ENCODE measurements at regions not wholly inside any gene's neighbourhood (a gene's known extent, or its start where the extent isn't known, plus 50 kb on each side); places are given as distances from the start of the nearest gene placed in this dataset.
"Not testable (repeated sequence)": the region's sequence is repeated elsewhere in the genome, so short reads cannot be mapped to it uniquely, and the experiment has no call there.

DNA sequence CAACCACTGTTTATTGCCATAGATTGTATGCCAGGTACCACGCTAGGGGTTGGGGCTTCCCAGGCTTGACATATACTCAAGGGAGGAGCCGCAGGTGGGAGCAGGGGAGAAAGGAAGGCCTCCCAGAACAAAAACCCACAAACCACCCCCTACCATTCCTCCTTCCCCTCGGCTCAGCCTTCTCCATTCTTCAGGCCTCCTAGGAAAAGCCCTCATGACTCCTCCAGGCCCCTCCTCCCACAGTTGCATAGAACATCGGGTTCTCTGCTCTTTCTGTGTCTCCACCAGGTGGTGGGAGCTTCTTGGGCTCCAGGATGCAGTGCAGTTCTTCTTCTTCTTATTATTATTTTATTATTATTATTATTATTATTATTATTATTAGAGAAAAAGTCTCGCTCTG lies 80.3 kb downstream of the ZFP36L2 start:
- no peak for DNase-seq

DNA sequence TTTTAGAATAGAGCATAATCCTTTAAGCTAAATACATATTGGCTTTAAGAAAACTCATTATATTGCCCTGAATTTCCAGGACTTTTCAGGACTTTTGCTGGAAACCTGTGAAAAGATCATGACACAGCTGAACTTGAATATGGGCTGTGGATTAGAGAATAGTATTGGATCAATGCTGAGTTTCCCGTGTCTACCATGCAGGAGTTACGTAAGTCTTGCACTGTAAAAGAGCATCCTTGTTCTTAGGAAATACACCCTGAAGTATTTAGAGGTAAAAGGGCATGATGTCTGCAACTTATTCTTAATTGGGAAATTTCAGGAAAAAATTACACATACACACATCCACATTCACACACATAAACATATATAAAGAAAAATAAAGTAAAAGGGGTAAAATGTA lies 82.1 kb downstream of the ZFP36L2 start:
- no peak for DNase-seq

DNA sequence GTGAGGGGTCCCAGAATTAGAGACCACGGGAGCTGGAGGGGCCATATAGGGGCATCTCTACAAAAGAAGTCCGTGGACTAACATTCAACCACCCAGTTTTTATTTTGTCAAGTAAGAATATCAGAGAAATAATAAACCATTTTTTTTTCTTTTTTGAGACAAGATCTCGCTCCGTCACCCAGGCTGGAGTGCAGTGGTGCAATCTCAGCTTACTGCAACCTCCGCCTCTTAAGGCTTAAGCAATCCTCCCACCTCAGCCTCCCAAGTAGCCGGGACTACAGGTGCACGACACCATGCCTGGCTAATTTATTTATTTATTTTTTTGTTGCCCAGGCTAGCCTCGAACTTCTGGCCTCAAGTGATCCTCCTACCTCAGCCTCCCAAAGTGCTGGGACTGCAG lies 82.7 kb downstream of the ZFP36L2 start:
- DNase-seq, result no peak

DNA sequence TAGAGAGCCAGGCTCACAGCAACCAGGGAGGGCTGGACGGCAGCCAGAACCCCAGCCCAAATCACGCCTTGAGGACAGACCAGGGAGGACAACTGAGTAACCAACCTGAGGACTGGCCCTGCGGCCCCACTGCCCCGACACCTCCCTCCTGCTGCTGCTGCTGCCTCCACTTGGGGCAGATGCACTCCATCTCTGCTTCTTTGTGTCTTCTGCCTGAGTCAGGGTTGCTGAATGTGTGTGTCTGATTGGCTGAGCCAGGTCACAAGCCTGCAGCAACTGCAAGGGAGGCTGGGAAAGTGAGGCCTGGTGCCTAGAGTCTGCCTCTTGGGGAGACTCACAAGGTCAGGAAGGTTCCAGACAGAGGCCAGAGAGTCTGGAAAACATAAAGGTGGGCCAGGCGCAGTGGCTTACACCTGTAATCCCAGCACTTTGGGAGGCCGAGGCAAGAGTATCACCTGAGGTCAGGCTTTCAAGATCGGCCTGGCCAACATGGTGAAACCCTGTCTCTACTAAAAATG lies 83.4 kb downstream of the ZFP36L2 start:
- DNase-seq, result no peak

DNA sequence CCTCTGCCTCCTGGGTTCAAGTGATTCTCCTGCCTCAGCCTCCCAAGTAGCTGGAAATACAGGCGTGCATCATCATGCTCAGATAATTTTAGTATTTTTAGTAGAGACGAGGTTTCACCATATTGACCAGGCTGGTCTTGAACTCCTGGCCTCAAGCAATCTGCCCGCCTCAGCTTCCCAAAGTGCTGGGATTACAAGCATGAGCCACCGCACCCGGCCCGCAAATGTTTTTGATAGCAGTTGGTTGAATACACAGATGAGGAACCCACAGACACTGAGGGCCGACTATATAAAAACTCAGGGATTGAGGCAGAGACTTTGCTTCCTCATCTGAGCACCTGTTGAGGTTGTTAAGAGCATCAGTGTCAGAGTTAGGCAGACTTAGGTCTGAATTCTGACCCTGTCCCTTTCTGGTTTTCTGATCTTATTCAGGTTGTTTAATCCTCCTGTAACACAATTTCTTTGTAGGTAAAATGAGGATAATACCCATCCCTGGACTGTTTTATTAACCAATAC lies 84.7 kb downstream of the ZFP36L2 start:
- DNase-seq, result not testable (repeated sequence)

DNA sequence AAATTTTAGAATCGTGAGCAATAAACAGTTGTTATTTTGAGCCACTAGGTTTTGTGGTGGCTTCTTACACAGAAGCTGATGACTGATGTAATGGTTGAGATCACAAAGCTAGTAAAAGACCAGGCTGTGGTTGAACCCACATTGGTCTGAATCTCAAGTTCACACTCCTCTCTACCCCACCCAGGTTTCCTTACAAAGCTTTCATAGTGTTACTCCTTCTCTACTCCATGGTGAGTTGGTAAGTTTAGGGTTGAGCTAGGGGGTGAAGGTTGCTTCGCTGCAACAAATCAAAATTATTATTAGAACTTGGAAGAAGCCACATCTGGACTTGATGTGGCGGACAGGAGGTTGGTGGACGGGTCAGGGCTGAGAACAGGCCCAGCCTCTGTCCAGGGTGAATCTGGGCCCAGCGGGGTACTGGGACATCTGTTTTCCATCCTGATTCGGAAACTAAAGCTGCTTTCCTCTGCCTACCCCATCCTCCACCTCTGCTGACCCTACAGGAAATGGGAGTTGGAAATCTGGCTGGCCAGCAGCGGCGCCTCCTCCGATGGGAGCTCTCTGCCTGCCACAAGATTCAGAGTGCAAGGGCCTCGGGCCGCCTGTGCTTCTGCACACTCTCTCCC lies 86.3 kb downstream of the ZFP36L2 start:
- DNase-seq, result no peak

DNA sequence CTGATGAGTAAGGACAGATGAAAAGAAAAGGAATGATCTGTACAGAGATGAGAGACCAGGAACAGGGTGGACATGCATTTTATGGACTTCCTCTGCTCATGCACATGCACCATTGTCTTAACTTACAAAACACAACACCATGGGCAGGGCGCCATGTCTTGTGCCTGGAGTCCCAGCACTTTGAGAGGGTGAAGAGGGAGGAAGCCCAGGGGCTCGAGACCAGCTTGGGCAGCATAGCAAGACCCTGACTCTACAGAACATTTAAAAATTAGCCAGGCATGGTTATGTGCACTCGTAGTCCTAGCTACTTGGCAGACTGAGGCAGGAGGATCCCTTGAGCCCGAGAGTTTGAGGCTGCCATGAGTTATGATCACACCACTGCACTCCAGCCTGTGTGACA lies 86.9 kb downstream of the ZFP36L2 start:
- DNase-seq, result no peak

DNA sequence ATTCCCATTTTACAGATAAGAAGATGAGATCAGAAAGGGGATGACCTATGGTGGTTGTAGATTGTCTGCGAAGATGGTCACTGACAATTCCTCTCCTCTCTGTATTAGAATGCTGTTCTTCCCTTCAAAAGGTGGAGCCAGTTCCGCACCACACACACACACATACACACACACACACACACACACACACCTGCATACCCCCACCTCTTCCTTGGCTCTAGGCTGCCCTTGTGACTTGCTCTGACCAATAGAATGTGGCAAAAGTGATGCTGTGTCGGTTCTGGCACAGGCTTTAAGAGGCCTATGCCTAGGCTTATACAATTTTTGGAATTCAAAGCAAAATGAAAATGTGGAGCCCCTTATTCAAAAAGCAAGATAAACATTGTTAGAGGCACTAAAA lies 88.0 kb downstream of the ZFP36L2 start:
- no peak for DNase-seq

DNA sequence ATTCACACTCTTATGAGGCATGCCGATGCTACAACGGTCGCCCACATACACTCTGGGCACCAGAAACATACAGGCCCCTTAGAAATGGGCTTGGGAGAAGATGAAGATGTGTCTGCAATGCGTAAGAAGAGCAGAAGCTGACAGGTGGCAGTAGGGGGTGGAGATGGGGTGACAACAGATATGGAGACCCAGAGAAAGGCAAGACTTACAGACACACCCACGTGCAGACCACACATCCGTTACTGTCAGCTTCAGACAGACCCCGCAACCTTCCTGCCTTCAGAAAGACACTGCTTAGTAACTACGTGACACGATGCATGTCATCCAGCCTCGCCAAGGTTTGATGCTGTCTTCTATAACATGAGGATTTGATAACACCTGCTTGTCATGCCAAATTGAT lies 89.5 kb downstream of the ZFP36L2 start:
- DNase-seq, result no peak

DNA sequence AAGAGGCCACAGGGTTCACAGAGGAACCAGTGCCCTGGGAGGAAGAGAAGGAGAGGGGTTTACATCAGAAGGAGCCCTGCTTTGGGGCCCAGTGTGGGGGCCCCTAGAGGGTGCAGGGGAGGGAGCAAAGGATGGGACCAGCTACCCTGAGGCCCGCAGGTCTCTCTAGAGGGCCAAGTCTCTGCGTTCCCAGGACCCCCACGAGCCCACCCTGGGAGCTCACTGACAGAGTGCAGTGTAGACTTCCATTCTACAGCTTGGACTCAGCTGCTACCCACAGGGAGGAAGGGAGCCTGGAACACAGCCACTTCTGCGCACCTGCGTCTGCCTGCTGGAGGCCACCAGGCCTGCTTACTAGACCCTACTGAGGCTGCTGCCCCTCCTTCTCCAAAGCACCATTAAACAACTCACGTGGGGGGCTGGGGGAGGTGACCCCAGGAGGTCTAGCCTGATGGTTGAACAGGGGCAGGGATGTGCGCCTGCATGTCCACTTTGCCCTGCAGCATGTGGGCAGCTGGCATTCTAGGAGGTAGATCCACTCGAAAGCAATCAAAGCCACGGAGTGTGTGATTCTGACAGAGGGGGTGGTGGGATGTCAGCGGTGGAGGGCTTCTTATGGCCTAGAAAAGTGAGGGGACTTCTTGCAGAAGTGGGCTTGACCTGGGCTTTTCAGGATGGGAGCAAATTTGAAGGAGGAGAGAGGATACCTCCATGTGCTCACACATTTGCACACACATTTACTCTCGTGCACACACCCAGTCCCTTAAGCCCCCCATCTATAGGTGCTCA lies 90.2 kb downstream of the ZFP36L2 start:
- no peak for DNase-seq

DNA sequence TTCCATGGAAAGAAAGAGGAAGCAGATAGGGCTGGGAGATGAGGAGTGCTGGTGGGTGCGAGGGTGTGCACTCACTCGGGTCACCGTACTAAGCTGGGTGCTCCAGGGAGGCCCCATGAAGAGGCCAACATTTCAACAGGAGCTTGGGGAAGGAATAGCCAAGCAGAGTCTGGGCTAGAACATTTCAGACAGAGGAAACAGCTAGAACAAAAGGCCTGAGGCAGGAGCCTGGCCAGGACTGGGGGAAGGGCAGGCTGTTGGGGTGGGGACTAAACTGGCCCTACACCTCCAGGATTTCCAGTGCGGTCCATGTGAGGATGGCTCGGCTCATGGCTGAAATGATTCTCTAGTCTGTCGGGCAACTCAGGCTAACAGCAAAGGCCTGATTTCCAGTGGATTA lies 90.8 kb downstream of the ZFP36L2 start:
- no peak for DNase-seq

DNA sequence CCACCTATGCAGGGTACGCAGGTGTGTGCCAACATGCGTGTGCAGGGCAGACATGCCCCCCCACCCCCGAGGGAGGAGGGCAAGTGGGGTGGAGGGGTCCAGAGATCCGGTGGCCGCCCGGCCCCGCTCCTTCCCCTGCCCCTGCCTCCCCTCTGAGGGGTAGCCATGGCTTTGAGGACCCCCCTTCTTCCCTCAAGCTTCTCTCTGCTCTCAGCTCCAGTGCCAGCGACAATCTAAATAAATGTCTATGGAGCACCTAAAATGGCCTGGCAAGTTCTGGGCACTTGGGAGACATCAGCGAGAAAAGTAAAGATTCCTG lies 91.9 kb downstream of the ZFP36L2 start:
- DNase-seq, result no peak

DNA sequence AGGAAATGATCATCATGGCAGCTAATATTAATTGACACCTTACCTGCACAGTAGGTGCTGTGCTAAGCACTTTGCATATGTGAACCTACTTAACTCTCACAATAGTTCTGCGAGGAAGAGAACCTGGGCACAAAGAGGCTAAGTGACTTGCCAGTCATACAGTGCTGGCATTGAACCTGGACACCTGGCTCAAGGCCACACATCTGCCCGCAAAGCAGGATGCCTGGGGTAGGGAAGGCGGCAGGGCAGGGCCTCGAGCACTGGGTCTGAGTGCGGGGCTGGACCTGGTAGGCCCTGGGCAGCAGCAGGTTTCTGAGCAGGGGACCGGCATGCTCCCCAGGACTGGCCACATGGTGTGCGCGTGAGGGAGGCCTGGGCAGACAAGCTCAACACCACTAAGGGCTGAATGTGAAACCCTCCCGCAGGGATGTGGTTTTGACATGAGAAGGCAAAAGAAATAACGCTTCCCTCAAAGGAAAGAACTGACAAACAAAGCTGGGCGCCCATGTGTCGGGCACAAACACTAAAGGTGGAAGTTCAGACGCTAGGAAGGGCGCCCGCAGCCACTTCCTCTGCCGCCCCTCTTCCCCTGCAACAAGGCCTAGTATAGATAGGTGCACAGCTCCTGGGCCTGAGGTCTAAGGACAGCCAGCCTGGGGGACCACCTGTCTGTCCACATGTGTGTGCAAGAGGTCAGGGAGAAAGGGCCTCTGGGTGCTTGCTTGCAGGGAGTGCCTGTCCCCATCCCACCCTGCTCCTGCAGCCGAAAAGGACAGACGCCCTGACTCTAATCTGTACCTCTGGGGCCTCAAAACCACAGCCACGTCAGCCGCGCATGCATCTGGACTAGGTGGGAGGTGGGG lies 92.5 kb downstream of the ZFP36L2 start:
- DNase-seq, result no peak

DNA sequence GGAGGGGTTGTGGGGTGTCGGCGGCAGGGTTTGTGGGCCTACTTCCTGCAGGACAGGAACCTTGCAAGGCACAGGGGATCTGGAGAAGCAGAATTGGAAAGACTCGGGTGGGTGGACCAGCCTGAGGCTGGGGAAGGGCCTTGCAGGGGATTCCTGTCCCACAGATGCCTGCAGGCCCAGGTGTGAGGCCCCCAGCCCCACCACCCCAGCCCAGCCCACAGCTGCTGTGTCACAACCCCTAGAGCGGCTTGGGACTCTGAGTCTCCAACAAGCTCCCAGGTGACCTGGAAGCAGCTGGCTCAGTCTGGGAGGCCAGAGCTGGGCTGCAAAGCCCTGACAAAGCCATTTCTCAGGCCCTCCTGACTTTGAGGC lies 93.1 kb downstream of the ZFP36L2 start:
- no peak for DNase-seq

DNA sequence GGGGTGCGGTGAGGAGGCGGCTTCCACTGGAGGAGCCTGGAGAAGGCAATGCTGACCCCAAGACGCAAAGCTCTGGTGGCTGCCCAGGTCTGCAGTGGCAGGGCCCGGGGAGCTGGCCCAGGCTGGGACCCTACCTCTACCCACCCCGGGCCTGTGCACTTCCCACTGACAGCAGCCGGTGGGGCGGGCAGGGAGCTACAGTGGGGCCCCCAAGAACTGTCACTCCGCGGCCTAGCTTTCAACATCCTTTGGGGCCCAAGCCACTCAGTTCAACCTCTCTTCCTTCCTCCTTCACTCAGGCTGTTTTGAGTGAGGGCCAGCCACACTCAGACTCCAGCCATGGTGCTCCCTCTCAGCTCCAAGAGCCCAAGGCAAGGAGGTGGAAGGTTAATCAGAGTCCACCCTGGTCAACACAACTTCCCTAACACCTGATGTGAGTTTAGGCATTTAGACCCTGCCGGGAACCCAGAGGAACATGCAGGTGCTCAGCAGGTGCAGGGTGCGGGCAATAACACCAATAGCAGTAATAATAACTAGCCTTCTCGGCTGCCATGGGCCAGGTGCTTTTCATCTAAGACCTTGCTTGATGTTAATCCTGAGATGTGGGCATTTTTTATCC lies 93.6 kb downstream of the ZFP36L2 start:
- DNase-seq, result no peak

DNA sequence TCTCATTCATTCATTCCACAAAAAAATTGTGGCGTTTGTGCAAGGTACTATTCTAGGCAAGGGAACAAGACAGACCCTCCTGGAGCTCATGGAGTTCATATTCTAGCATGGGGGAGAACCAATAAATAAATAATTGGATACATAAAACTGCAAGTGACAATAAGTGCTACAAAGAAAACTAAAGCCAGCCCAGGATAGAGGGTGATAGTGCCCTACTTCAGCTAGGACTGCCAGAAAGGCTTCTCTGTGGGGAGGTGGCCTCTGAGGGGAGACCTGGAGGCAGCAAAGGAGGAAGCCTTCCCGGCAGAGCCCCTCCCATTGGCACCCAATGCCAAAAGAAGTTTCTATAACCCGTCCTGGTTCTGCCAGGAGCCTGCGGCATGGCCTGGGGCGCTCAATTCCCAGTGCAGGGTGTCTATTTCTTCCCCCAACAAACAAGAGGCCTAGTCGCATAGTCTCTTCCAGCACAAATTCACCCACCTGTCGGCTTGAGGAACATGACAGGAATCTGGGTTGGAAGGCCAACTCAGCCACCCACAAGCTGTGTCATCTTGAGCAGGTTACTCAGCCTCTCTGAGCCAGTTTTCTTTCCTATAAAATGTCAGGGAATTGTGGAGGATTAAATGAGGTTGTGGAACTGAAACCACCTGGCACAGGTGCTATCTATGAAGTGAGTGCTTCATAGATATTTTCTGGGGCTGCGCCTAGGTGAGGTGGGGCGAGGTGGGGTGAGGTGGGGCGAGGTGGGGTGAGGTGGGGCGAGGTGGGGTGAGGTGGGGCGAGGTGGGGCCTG lies 94.3 kb downstream of the ZFP36L2 start:
- DNase-seq, result no peak

DNA sequence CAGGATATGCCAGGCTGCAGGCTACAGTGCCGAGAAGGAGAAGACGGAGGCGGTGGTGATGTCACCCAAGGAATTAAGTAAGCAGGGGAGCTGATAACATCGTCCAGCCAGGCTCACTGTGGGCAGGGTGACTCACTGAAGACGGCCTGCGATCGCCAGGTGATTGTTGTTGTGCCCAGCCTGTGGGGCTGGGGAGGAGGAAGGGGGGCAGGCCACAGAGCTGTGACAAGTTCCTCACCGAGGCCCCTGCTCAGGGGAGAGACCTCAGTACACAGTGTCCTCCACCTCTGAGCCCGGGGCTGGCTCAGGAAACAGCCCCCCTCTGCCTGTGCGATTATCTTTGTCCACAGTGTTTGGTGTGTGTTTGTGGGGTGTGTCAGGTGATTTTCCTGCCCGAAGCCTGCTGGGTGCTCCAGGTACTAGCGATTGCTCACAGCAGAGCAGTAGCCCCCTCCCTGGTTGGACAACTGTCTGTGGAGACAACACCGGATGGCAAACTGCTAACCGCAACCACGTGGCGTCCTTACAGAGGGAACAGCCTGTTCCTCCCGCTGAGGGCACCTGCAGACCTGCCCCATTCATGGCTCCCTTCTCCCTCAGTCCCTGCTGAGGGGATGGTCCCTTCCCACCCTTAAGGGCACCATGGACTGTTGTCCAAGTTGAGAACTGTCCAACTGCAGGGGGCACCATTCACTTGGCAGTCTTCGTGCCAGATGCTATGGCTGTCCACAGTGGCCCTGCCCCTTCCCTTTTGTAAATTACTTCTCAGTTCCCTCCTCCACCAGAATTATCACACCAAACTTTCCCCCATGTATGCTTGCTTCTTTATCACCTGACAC lies 95.1 kb downstream of the ZFP36L2 start:
- no peak for DNase-seq

DNA sequence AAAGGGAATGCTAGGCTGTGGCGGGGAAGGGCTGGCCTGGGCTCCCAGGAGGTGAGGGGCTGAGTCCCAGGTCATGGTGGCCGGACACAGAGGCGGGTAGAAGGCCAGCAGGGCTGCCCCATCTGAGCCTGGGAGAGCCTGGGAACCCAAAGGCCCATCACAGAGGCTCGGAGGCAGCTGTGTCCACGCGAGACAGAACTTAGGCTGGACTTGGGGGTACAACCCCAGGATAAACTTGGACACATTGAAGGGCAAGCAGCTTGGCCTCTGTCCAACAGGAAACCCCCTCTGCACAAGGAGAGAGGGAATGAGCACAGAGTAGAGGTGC lies 95.9 kb downstream of the ZFP36L2 start:
- no peak for DNase-seq

DNA sequence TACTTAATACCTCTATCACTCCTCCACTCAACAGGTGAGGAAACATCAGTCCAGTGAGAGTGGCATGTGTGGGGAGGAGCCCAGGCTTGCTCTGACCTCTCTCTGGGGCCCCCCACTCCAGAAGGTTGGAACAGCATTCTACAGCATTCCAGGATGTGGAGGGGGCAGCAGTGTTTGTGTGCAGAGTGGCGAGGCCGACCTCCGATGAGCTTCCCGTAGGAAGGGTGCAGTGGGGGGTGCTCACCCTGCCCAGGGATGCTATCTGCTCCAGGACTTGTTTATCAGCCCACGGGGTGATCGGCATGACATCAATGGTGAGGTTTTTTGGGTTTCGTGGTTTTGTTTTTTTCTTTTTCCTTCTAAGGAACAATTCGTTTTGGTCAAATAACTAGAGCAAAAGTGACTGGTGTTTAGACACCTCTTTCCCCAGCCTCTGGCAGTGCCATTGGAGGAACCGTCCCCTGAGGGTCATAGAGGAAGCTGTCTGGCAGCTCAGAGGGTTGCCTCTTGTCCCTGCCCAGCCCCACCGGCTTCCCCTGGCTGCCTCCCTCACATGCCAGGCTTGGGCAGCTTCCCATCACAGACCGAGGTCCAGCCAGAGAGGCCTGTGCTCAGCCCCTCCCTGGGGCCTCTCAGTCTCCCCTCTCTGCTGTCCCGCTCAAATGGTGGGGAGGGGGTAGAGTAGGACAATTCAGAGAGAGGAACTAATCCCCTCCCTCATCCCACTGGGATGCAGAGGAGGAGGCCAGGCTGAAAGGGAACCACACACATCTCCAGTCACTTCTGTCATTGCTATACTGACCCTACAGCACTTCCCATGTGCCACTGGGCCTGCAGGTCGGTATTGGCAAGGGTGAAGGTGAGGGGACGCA lies 96.5 kb downstream of the ZFP36L2 start:
- no peak for DNase-seq

DNA sequence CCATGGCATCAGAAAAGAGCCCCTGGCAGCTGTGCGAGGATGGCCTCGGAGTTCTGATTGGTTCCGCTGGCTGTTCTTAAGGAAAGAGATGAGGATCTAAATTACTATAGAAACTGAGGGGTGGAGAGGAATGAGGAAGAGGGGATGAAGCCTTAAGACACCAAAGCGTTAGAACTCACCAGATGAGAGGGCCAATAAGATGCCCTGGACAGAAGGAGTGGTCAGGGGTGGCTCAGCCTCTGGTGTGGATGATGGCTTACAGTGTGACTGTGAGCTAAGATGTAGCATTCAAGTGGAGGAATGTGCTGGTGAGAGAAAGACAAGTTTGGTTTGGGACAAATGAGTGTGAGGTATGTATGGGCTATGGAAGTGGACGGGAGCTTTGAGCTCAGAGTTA lies 97.8 kb downstream of the ZFP36L2 start:
- DNase-seq, result no peak

Measured in skin of body (tissue), 1 donor.